ENCODE measurements at regions not wholly inside any gene's neighbourhood (a gene's known extent, or its start where the extent isn't known, plus 50 kb on each side); places are given as distances from the start of the nearest gene placed in this dataset.
"Not testable (repeated sequence)": the region's sequence is repeated elsewhere in the genome, so short reads cannot be mapped to it uniquely, and the experiment has no call there.

DNA sequence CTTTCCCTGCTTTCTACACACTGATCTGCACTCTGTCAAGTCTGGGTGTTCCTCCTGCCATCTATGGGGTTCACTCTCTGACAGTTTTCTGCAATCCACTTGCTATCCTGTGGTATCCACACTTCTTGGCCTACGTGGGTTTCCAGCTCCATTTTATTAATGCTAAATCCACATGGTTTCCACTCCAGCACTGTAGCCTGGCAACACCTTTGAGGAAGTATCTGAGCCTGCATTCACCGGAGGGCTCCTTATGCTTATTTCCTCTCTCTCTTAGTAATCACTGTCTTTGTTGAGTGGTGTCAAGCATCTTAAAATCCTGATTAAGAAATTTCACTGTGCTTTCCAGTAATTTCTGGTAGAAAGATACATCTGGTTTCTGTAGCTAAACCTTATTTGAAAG, 703.7 kb downstream of the TMEM121 start:
- DNase-seq (ENCODE audit: low read depth, low spot score) = no peak

DNA sequence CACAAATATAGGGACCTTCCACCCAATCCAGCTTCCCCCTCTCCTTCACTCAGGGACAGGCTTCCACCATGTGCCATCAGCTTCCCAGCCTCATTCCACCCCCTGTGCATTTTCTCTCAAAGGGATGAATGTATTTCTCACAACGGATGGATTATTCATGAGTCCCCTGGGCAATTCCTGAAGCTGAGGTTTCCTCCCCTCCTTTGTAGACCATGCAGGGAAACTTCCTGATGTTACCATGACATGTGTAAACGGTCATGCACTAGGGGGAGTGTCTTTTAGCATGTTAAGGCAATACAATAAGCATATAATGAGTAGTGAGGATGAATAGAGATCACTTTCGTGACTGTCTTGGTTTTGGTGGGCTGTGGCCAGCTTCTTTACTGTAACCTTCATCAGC, 706.8 kb downstream of the TMEM121 start:
- not testable (repeated sequence) for DNase-seq (ENCODE audit: low read depth, low spot score)

DNA sequence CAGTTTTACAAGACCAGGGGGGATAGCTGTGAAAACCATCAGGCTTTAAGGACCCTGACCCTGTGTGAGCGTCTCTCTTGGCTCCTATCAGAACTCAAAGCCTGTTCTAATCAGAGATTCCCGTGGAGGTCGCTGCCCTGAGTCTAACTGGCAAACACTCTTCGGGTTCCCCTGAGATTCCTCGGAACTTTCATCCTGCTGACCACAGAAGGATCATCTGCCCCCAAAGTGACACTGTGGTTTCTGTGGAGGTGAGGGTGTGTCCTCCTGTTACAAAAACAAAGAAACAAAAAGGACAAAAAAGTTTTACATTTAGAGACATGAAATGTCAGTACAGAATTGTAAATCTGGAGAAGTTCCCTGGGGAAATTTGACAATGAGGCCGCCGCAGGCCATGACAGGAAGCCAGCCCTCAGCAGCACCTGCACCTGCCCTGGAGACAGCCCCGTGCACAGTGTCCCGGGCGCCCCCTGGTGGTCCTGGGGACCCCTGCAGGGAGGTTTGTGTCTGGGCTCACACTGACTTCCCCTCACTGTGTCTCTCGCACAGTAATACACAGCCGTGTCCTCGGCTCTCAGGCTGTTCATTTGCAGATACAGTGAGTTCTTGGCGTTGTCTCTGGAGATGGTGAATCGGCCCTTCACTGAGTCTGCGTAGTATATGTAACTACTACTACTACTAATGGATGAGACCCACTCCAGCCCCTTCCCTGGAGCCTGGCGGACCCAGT, 708.3 kb downstream of the TMEM121 start:
- DNase-seq (ENCODE audit: low read depth, low spot score) = not testable (repeated sequence)

DNA sequence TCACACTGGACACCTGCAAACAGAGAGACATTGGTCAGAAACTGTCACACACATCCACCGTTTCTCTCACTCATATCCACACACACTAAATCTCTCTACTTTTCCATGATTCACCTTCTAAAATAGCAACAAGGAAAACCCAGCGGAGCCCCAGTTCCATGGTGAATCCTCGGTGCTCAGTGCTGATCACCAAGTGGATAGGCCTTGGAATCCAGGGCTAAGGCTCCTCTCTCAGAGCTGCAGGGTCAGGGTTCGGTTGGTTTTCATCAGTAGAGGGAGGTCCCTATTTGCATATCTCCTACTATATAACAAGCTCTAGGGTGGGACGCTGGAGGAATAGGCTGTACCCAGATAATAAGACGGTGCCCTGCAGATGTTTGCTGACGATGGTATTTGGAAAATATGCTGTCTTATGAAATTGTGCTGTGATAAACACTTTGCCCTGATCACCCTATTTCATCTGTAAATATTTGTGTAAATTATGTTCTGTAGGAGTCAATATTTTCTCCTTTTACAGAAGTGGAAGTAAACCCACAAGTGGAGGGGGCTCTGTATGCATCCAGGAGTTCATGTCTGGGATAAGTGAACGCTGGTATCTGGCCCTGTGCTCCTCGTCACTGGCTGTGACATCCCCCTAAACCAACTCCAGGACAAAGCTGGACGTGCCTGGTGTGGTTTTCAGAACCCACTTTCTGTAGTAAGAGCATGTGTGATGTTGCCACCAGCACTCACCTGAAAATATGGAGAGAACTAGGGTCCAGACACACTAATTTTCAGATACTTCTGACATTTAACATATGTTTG, 709.2 kb downstream of the TMEM121 start:
- DNase-seq (ENCODE audit: low read depth, low spot score) = no peak

DNA sequence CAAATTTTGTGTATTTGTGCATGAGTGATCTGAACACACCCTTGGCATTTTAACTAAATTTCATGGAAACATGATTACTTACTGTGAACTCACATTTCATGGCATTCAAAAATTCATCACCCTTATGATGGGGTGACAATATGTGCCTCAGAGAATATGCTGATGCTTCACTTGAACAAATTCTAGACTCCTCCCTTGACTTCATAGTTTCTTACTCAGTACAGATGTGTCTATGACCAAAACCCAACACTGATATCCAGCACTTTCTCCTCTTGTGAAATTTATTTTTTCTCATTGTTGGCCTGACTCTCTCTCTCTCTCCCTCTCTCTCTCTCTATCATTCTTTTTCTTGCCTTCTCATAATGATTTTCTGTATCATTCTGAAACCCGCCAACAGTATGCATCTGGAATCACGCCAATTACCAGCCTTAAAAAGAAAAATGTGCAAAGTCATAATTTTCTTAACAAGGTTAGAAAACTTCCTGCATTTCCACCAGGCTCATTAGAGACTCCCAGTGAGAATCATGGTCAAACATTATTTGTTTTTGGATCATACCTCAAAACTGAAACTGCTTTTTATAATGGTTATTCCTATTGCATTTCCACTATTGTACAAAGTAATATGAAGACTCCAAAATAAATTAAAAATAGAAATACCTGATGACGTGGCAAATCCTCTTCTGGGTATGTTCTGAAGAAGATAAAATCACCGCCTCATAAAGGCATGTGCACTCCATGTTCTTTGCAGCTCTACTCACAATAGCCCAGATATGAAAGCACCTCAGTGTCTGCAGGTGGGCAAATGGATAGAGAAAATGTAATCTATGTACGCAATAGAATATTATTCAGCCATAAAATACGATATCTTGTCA, 722.2 kb downstream of the TMEM121 start:
- DNase-seq (ENCODE audit: low read depth, low spot score) = no peak

DNA sequence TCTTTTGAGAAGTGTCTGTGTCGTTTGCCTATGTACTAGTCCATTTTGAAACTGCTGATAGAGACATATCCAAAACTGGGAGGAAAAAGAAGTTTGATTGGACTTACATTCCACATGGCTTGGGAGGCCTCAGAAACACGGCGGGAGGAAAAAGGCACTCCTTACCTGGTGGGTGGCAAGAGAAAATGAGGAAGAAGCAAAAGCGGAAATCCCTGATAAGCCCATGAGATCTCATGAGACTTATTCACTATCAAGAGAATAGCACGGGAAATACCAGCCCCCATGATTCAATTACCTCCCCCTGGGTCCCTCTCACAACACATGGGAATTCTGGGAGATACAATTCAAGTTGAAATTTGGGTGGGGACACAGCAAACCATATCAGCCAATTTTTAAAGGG, 727.6 kb downstream of the TMEM121 start:
- not testable (repeated sequence) for DNase-seq (ENCODE audit: low read depth, low spot score)

DNA sequence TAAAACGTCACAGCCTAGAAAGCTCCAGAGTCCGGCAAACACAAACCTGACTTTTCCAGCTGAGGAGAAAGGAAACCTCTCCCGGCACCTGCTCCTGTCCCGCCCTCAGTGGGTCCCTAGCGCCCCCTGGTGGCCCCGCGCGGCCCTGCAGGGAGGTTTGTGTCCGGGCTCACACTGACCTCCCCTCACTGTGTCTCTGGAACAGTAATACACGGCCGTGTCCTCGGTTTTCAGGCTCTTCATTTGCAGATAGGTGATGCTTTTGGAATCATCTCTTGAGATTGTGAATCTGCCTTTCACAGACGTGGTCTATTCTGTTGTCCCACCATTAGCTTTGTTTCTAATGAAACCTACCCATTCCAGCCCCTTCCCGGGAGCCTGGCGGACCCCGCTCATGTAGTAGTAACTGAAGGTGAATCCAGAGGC, 731.2 kb downstream of the TMEM121 start:
- not testable (repeated sequence) for DNase-seq (ENCODE audit: low read depth, low spot score)

DNA sequence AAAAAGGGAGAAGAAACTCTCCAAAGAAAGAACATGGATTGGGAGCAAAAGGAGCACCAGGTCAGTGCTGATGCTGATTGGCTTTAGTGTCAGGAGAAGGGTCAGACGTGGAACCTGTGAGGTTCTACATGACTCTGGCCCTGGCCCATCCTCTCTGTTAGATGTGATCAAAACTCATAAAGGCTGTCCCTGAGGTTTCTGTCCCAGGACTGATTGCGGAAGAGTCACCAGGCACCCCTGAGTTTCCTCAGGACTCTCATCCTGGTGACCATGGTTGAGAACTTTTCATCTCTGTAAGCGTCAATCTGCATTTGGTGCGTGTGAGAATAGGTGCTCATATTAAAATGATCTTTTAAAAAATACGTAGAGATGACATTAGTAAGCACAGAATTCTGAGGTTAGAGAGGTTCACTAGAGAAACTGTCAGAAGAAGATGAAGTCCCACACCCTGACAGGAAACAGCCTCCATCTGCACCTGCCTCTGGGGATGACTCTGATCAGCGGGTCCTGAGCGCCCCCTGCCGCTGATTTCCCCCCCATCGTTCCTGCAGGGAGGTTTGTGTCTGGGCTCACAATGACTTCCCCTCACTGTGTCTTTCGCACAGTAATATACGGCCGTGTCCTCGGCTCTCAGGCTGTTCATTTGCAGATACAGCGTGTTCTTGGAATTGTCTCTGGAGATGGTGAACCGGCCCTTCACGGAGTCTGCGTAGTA, 741.8 kb downstream of the TMEM121 start:
- DNase-seq (ENCODE audit: low read depth, low spot score) = no peak

DNA sequence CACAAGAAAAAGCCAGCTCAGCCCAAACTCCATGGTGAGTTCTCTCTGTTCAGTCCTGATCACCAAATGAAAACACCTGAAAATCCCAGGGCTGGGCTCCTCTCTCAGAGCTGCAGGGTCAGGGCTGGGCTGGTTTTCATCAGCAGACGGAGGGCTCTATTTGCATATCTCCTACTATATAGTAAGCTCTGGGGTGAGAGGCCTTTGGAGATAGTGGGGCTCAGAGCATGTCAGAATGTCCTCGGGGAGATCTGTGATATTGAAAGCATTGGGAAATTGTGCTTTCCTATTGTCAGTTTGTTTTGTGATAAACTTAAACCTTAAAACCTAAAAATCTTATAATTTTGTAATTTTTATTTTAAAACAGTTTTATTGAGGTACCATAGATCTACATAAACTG, 742.6 kb downstream of the TMEM121 start:
- no peak for DNase-seq (ENCODE audit: low read depth, low spot score)

DNA sequence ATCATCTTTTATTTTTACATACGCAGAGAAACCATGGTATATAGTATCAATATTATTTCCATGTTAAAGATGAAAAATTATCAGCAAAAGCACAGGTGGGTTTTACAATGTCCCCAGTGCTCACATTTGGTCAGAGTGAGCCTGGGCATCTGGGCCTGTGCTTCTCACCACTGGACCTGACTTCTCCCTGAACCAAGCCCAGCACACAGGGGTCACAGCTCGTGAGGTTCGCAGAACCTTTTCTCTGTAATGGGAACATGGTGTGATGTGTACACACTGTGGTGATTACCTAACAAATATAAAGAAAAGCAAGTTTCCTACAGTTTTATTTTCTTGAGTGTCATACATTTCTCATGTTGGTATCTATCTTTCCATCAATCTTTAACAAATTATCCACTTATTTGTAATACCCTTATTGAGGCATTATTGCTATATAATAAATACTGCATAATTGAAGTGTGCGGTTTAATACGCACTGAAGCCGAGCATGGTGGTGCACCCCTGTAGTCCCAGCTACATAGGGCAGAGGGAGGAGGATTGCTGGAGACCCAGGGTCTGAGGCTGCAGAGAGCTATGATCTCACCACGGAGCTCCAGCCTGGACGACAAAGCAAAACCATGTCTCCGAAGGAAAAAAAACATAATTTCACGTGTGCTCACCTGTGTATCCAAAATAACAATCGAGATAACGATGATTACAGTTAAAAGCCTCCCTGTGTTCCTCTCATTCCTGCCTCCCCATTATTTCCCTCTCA, 743.2 kb downstream of the TMEM121 start:
- DNase-seq (ENCODE audit: low read depth, low spot score) = no peak

DNA sequence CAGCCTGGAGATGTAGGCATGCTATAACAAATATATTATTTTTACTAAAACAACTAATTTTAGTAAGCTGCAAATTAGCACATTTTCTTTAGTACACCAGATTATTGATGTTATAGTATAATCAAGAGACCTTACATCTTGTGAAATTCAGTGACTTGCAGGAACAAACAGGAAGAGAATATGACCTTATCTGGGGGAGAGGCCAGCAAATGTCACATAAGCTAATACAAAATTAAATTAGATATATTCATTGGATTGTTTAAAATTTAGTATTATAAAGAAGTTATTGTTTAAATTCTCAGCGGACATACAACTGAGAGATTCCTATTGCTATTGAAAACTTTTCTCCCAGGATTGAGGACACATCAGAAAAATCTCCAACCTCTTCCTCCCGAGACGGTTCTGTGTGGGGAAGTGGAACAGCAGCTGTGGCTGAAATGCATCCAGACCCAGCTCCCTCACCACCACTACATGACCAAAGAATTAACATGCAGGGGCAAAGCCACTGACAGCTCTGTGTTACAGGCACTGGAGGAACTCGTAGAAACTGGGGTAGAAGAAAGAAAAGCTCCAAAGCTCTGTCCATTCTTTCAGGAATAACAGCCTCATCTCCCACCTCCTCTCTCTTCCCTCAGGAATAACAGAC, 744.2 kb downstream of the TMEM121 start:
- DNase-seq (ENCODE audit: low read depth, low spot score) = not testable (repeated sequence)

DNA sequence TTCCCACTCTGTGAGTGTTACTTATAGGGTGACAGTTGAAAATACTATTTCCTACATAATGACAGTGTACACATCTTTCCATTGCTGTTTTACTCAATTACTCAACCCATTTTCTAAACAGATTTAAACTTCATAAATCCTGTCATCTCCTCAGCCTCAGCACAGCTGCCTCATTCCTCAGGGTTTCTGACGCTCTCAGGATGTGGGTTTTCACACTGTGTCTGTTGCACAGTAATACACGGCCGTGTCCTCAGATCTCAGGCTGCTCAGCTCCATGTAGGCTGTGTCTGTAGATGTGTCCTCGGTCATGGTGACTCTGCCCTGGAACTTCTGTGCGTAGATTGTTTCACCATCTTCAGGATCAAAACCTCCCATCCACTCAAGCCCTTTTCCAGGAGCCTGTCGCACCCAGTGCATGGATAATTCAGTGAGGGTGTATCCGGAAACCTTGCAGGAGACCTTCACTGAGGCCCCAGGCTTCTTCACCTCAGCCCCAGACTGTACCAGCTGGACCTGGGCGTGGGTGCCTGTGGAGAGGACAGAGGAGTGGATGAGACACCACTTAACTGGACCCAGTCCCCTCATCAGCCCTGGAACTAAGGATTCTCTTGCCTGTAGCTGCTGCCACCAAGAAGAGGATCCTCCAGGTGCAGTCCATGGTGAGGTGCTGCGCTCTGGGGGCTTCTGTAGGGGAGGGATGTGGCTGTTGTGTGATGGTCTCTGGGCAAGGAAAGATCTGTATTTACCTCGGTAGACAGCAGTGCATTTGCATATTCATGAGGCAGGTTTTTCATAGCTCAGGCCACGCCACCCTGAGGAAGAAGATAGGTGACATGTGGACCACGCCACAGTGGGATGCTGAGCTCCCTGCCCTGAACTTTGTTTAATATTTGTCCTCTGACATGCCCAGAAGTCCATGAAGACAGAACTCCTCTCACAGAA, 750.2 kb downstream of the TMEM121 start:
- no peak for DNase-seq (ENCODE audit: low read depth, low spot score)

DNA sequence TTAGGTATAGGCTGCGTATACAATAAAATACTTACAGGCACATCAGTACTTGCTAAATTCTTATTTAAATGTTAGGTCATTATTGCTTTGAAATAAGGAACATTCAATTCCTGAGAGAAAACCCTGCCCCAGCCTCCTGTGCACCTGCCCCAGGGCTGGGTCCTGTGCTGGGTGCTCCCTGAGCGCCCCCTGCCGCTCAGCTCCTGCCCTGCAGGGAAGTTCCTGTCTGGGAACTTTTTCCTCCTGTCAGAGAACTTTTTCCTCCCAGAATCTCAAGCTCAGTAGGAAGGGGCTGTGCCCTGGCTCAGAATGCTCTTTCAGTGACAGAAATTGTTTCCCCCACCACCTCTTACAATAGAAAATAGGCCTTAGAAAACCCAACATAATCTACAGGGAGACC, 751.1 kb downstream of the TMEM121 start:
- no peak for DNase-seq (ENCODE audit: low read depth, low spot score)

DNA sequence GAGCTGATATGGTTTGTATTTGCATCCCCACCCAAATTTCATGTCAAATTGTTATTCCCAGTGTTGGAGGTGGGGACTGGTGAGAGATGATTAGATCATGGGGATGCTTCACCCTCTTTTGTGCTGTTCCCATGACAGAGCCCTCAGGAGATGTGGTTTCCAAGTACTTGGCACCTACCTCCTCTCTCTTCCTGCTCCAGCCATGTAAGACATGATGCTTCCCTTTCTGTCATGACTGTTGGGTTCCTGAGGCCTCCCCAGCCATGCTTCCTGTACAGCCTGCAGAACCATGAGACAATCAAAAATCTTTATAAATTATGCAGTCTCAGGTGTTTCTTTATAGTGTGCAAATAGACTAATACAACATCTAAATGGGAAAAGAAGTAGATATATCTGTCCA, 754.5 kb downstream of the TMEM121 start:
- DNase-seq (ENCODE audit: low read depth, low spot score) = no peak

DNA sequence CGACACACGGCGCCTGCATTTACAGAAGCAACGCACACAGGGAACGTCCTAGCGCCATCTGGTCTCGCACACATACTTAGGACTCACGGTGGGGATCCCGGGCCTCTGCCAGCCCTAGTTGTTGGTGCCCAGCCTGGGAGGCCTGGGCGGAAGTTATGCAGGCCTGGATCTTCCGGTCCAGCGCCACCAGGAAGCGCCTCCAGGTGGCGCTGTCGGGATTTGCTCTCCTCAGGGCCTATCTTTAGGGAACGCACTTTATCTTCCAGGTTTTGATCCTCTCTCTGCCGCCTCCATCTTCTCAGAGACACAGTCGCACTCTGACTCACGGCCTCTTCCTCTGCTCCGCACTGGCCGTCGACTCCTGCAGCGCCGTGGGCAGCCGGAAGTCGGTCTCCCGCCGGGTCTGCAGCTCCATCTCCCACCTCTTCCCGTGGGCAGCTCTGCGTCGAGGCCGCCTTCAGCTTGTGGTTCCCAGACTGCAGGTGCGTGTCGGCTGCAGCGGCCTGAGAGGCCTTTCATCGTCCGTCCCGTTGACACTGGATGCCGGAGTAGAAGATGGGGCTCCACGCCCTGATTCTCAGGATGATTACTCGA, 760.4 kb downstream of the TMEM121 start:
- no peak for DNase-seq (ENCODE audit: low read depth, low spot score)

DNA sequence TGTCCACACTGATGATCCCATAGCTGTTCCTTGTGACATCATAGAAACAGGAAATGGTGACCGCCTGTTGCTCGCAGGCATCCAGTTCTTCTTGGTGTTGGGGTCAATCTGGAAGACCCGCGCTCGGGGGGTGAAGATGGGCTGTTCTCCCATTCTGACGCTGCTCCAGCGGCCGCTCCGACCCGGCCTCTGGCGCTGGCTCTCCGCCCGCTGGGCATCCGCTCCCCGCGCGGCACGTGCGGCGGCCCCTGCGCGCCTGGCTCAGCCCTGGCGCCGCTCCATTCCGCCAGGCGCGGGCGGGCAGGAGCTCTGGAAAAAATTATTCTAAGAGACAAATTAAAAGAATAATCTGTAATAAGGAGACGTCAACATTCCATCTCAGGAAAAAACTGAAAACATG, 761.1 kb downstream of the TMEM121 start:
- no peak for DNase-seq (ENCODE audit: low read depth, low spot score)

DNA sequence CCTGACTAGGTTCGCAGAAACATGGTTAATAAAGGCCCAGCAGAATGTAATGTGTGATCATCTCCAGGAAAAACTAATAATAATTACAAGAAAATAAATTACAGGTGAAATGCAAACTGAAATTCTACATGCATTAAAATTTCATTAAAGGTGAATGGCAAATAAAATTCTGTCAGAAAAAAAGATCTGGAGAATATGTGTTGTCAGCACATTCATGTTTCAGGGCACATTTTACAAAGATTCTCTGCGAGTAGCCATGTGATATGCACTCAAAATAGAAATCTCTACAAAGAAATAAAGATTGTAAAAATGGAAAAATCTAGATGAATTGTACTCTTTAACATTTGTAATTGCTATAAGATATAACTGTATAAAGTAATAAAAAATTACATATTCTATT, 765.2 kb downstream of the TMEM121 start:
- no peak for DNase-seq (ENCODE audit: low read depth, low spot score)

DNA sequence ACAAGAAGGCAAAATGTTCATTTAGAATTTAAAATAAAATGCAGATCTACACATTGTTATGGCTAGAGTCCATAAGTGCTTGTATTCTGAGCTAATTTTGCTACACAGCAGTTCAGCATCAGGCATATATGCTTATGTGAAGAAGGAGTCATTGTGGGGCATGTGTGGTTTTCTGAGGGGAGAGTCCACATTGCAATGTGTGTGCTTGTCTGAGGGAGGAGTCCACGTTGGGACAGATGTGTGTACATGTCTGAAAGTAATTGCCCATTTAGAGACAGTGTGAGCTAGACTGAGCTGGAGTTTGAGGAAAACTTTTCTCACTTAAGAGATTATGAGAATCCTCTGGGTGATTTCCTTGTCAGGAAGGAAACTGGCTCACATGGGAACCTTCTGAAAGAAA, 767.9 kb downstream of the TMEM121 start:
- DNase-seq (ENCODE audit: low read depth, low spot score) = no peak

Data from iPS DF 19.7 (cell line).